Activated naive CD8-positive, alpha-beta T cell treated with anti-CD3 and anti-CD28 coated beads for 36 hours (primary cell): ENCODE measurements at regions not wholly inside any gene's neighbourhood (a gene's known extent, or its start where the extent isn't known, plus 50 kb on each side); places are given as distances from the start of the nearest gene placed in this dataset.
"Not testable (repeated sequence)": the region's sequence is repeated elsewhere in the genome, so short reads cannot be mapped to it uniquely, and the experiment has no call there.

Source experiments
- DNase-seq: peaks from one replicate; pipeline ENCODE4 v3.0.0; 2021
- H3K27ac Mint-ChIP-seq: one replicate; pipeline ENCODE4 v1.8.0; 2022; ENCODE audit warnings: mild to moderate bottlenecking, moderate library complexity, mixed read lengths
- H3K27me3 Mint-ChIP-seq: one replicate; pipeline ENCODE4 v1.8.0; 2022; ENCODE audit warnings: mild to moderate bottlenecking, mixed read lengths
- H3K36me3 Mint-ChIP-seq: one replicate; pipeline ENCODE4 v1.8.0; 2021; ENCODE audit warnings: mild to moderate bottlenecking, mixed read lengths
- H3K4me1 Mint-ChIP-seq: one replicate; pipeline ENCODE4 v1.8.0; 2021; ENCODE audit warnings: mixed read lengths
- H3K4me3 Mint-ChIP-seq: one replicate; pipeline ENCODE4 v1.8.0; 2022; ENCODE audit warnings: mild to moderate bottlenecking, moderate library complexity, mixed read lengths
- H3K9me3 Mint-ChIP-seq: one replicate; pipeline ENCODE4 v1.8.0; 2022; ENCODE audit warnings: mixed read lengths

DNA sequence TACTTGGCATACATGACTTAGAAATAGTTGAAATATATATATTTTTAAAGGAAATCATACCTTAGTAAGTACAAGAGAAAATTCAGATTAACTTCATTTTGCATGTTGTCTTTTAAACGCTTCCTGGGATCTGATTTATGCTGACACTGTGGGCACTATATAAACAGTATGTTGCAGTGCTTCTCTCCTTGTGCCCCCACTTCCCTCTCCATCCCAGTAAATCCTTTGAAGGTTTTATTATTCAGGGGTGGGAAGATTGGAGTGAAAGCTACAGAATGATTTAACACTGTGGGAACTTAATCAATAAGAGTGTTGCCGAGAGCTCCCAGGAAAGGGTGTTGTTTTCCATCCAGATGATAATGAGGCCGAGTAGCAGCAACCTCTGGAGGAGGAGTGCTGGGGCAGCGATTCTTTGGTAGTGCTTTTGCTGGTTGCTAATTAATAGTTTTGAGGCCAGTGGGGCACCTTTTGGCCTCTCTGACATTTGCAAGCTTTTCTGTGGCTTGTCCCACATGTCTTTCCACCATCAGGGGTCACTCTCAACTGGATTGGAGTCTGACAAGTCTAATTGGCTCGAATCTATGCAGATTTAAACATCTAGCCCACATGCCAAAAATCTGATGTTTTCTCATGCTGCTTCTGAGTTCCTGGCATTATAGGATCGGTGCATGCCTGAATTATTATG lies 183.0 kb upstream of the MMS22L start:
- Mint-ChIP-seq H3K36me3 (no peaks in the 10 kb centered on the region), H3K9me3 (no peaks in the 10 kb centered on the region), H3K4me3 (no peak overlapping the region), H3K27ac (no peak overlapping the region), H3K4me1 (no peaks in the 10 kb centered on the region), H3K27me3 (peaks cover 15% of the 10 kb centered on the region)
- DNase-seq = no peak

DNA sequence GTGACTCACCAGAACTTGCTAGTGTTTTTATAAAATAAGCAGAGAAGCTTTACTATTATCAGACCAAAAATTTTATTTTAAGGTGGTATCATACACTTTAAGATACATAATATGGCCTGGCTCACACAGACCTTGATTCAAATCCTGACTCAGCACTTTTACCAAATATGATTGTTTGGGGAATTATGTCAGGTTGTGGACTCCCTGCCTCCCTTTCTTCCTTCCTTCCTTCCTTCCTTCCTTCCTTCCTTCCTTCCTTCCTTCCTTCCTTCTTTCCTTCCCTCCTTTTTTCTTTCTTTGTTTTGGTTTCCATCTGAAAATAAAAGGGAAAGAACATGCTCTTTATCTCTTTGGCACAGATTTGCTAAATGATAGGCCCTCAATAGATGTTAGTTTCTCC lies 186.0 kb upstream of the MMS22L start:
- no peak overlapping the region for H3K27ac Mint-ChIP-seq
- H3K4me1 Mint-ChIP-seq = no peaks in the 10 kb centered on the region
- no peak for DNase-seq
- H3K27me3 Mint-ChIP-seq = peaks cover 10% of the 10 kb centered on the region
- no peak overlapping the region for H3K4me3 Mint-ChIP-seq
- H3K9me3 Mint-ChIP-seq = no peaks in the 10 kb centered on the region
- H3K36me3 Mint-ChIP-seq = no peaks in the 10 kb centered on the region

- no peak overlapping the region for H3K4me3 Mint-ChIP-seq
- H3K27ac Mint-ChIP-seq = no peak overlapping the region
- H3K27me3 Mint-ChIP-seq = peaks cover 10% of the 10 kb centered on the region
- H3K9me3 Mint-ChIP-seq = no peaks in the 10 kb centered on the region
- DNase-seq = no peak
- no peaks in the 10 kb centered on the region for H3K4me1 Mint-ChIP-seq
- no peaks in the 10 kb centered on the region for H3K36me3 Mint-ChIP-seq
Observed at GRCh38 chr6:97469451-97469850, 186.4 kb upstream of the MMS22L start.

- H3K9me3 Mint-ChIP-seq = no peaks in the 10 kb centered on the region
- H3K27ac Mint-ChIP-seq = no peak overlapping the region
- H3K4me1 Mint-ChIP-seq = no peaks in the 10 kb centered on the region
- no peak overlapping the region for H3K4me3 Mint-ChIP-seq
- H3K27me3 Mint-ChIP-seq = peaks cover 10% of the 10 kb centered on the region
- no peaks in the 10 kb centered on the region for H3K36me3 Mint-ChIP-seq
- DNase-seq = no peak
Observed at GRCh38 chr6:97470322-97470721, 187.3 kb upstream of the MMS22L start.

GRCh38 chr6:97473979-97474378 lies 191.0 kb upstream of the MMS22L start:
- Mint-ChIP-seq H3K4me3 (no peak overlapping the region), H3K36me3 (no peaks in the 10 kb centered on the region), H3K27ac (no peak overlapping the region), H3K4me1 (no peaks in the 10 kb centered on the region), H3K27me3 (peaks cover 4% of the 10 kb centered on the region), H3K9me3 (no peaks in the 10 kb centered on the region)
- DNase-seq = no peak

- no peak overlapping the region for H3K27ac Mint-ChIP-seq
- H3K36me3 Mint-ChIP-seq = no peaks in the 10 kb centered on the region
- H3K4me1 Mint-ChIP-seq = no peaks in the 10 kb centered on the region
- no peak overlapping the region for H3K4me3 Mint-ChIP-seq
- H3K27me3 Mint-ChIP-seq = peaks cover 19% of the 10 kb centered on the region
- no peaks in the 10 kb centered on the region for H3K9me3 Mint-ChIP-seq
- peak; percentile 59 for DNase-seq
Observed at GRCh38 chr6:97497713-97498331, 214.8 kb upstream of the MMS22L start.

DNA sequence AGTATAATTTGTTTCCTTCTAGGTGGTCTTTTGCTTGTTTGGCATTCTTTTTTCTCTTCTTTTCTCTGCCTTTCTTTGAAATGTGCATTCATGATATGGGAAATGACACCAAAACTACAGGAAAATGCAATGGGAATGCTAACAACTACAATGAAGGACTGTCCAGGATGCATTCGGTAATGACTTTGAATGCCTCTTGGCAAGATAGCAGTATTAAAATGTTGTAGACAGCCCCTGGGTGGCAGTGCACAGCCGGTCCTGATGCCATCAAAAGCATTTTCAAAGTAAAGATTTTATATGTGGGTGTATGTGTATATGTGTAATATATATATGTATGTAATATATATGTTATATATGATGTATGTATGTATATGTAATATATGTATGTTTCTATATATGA lies 218.8 kb upstream of the MMS22L start:
- Mint-ChIP-seq H3K4me3 (no peak overlapping the region), H3K27ac (no peak overlapping the region), H3K36me3 (no peaks in the 10 kb centered on the region), H3K27me3 (peaks cover 22% of the 10 kb centered on the region), H3K9me3 (no peaks in the 10 kb centered on the region), H3K4me1 (no peaks in the 10 kb centered on the region)
- DNase-seq = no peak

DNA sequence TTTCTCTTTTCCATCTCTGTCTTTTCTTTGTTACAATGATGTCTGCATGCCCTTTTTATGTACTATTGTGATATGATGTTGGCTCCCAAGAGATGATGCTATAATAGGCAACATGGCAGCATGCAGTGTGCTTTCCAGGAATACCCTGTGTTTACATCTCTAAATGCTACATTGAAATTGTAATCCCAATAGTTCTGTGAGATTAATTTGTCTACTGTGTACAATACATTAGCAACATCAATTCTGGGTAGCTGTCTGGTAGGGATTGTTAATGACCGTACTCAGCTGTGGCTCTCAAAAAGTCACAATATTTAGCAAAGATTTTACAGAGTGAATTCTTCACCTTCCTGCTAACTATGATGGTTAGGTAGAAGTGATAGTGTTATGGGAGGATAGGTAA lies 225.6 kb upstream of the MMS22L start:
- DNase-seq = no peak
- no peak overlapping the region for H3K4me3 Mint-ChIP-seq
- H3K27me3 Mint-ChIP-seq = peaks cover 12% of the 10 kb centered on the region
- no peaks in the 10 kb centered on the region for H3K9me3 Mint-ChIP-seq
- H3K36me3 Mint-ChIP-seq = no peaks in the 10 kb centered on the region
- no peaks in the 10 kb centered on the region for H3K4me1 Mint-ChIP-seq
- H3K27ac Mint-ChIP-seq = no peak overlapping the region

GRCh38 chr6:97513260-97513659 lies 230.2 kb upstream of the MMS22L start:
- H3K27ac Mint-ChIP-seq, H3K27me3 Mint-ChIP-seq, H3K4me1 Mint-ChIP-seq, H3K9me3 Mint-ChIP-seq, H3K36me3 Mint-ChIP-seq, DNase-seq, H3K4me3 Mint-ChIP-seq: not testable (repeated sequence)

DNA sequence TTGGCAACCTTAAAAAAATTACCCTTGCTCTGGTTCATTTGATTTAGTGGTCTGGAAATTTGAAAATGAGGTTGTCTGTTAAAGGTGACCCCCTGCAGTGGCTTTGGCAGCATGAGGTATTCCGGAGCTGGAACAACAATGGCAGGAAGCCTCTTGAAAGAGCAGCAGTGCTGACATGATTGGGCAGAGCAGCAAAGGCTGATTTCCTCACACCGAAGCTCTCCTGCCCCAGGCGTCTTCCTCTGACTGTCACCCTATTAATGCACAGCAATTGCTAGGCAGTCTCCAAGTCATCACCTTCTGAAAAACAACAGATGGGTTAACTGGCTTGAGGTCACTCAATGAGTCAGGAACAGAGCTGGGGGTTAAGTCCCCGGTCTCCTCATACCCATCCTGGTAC lies 241.8 kb upstream of the MMS22L start:
- Mint-ChIP-seq H3K36me3 (no peaks in the 10 kb centered on the region), H3K27me3 (peaks cover 4% of the 10 kb centered on the region), H3K4me3 (no peak overlapping the region), H3K9me3 (no peaks in the 10 kb centered on the region), H3K4me1 (no peaks in the 10 kb centered on the region), H3K27ac (no peak overlapping the region)
- no peak for DNase-seq

GRCh38 chr6:97535800-97536199 lies 252.8 kb upstream of the MMS22L start:
- no peaks in the 10 kb centered on the region for H3K27me3 Mint-ChIP-seq
- H3K36me3 Mint-ChIP-seq = no peaks in the 10 kb centered on the region

GRCh38 chr6:97548354-97548753 lies 265.3 kb upstream of the MMS22L start:
- Mint-ChIP-seq H3K36me3 (no peaks in the 10 kb centered on the region), H3K9me3 (peaks cover 2% of the 10 kb centered on the region), H3K27ac (no peak overlapping the region), H3K27me3 (no peaks in the 10 kb centered on the region), H3K4me1 (no peaks in the 10 kb centered on the region), H3K4me3 (no peak overlapping the region)
- no peak for DNase-seq

More at GRCh38 chr6:97535800-97536199, 252.8 kb upstream of the MMS22L start:
- no peak for DNase-seq
- no peak overlapping the region for H3K4me3 Mint-ChIP-seq
- no peaks in the 10 kb centered on the region for H3K4me1 Mint-ChIP-seq
- H3K27ac Mint-ChIP-seq = no peak overlapping the region
- peaks cover 1% of the 10 kb centered on the region for H3K9me3 Mint-ChIP-seq

GRCh38 chr6:97557355-97557754 lies 274.3 kb upstream of the MMS22L start:
- no peak for DNase-seq
- H3K9me3 Mint-ChIP-seq = peaks cover 3% of the 10 kb centered on the region
- H3K27me3 Mint-ChIP-seq = no peaks in the 10 kb centered on the region
- no peak overlapping the region for H3K4me3 Mint-ChIP-seq
- no peaks in the 10 kb centered on the region for H3K4me1 Mint-ChIP-seq
- no peaks in the 10 kb centered on the region for H3K36me3 Mint-ChIP-seq
- H3K27ac Mint-ChIP-seq = no peak overlapping the region

DNA sequence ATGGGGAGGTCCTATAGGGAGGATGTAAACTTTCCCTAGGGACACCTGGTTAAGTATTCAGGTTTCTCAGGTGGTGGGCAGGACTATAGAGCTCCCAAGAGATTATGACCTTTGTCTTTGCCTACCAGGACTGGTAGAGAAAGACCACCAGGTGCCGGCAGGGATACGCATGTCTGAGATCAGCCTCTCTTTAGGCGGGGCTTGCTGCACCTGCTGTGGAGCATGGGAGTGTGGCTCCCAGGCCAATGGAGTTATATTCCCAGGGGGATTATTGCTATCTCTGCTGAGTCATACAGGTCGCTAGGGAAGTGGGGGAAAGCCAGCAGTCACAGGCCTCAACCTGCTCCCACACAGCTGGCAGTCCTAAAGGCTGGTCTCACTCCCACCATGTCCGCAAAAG lies 280.5 kb upstream of the MMS22L start:
- Mint-ChIP-seq H3K4me1 (no peaks in the 10 kb centered on the region), H3K27me3 (no peaks in the 10 kb centered on the region), H3K27ac (no peak overlapping the region), H3K36me3 (no peaks in the 10 kb centered on the region), H3K4me3 (no peak overlapping the region), H3K9me3 (peaks cover 6% of the 10 kb centered on the region)
- DNase-seq = no peak

DNA sequence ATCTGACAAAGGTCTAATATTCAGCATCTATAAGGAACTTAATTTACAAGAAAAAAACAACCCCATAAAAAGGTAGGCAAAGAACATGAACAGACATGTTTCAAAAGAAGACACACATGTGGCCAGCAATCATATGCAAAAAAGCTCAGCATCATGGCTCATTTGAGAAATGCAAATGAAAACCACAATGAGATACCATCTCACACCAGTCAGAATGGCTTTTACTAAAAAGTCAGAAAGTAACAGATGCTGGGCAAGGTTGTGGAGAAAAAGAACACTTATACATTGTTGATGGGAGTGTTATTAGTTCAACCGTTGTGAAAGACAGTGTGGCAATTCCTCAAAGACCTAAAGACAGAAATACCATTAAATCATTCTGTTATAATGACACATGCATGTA lies 289.9 kb upstream of the MMS22L start:
- H3K4me3 Mint-ChIP-seq = no peak overlapping the region
- H3K9me3 Mint-ChIP-seq = no peaks in the 10 kb centered on the region
- no peak for DNase-seq
- no peak overlapping the region for H3K27ac Mint-ChIP-seq
- no peaks in the 10 kb centered on the region for H3K27me3 Mint-ChIP-seq
- H3K4me1 Mint-ChIP-seq = no peaks in the 10 kb centered on the region
- H3K36me3 Mint-ChIP-seq = no peaks in the 10 kb centered on the region

DNA sequence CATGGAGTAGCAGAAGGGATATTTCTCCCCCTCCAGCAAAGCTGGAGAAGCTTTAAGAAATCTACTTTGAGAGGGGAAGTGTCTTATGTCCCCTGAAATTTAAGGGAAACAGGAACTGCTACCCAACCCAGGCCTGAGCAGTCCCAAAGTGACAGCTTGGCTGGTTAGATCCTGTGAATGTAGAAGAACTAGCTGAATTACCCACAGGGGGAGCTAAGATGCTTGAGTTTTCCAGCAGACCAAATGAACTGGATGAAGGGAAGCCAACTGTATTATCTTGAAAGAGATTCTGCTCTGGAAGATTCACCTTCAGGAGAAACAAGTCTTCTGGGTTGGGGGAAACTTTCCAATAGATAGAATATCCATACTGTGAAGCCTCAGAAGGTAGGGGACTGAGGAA lies 303.3 kb upstream of the MMS22L start:
- DNase-seq = no peak
- no peaks in the 10 kb centered on the region for H3K36me3 Mint-ChIP-seq
- no peaks in the 10 kb centered on the region for H3K4me1 Mint-ChIP-seq
- no peaks in the 10 kb centered on the region for H3K27me3 Mint-ChIP-seq
- H3K27ac Mint-ChIP-seq = no peak overlapping the region
- H3K4me3 Mint-ChIP-seq = no peak overlapping the region
- no peaks in the 10 kb centered on the region for H3K9me3 Mint-ChIP-seq
